GM18507 (cell line): ENCODE measurements at regions not wholly inside any gene's neighbourhood (a gene's known extent, or its start where the extent isn't known, plus 50 kb on each side); places are given as distances from the start of the nearest gene placed in this dataset.
"Not testable (repeated sequence)": the region's sequence is repeated elsewhere in the genome, so short reads cannot be mapped to it uniquely, and the experiment has no call there.

Source experiments
- DNase-seq: peaks from one replicate; pipeline ENCODE4 v3.0.0; 2011; ENCODE audit warnings: low read depth; ENCODE audit not compliant: insufficient read length; ENCODE audit errors: extremely low spot score
- FAIRE-seq: peaks from 2 replicates; lab custom pipeline; 2011; peaks lifted over from hg19 to GRCh38; lab: Jason Lieb, UNC

DNA sequence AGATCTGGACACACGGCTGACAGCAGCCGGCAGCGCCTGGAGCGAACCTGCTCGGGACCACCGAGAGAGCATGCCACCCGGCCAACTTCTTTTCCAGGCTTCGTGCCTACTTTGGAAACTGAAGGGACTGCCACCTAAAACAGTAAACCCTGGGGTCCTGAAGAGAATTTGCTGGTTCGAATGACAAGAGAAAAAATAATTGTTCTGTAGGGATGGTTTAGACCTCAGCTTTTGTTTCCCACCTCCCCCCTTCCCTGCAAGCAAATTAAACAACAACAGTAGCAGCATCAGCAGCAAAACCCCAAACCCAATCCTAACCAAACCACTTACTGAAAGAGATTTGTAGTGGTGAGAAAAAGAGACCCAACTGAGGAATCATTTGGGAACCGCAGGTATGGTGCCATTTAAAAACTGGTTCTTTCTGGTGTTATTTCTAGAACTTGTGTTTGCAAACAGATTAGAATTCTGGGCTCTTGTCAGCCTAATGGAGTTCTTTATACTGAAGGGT lies 105.6 kb downstream of the LEPR start:
- no peak for DNase-seq
- FAIRE-seq = no peak

DNA sequence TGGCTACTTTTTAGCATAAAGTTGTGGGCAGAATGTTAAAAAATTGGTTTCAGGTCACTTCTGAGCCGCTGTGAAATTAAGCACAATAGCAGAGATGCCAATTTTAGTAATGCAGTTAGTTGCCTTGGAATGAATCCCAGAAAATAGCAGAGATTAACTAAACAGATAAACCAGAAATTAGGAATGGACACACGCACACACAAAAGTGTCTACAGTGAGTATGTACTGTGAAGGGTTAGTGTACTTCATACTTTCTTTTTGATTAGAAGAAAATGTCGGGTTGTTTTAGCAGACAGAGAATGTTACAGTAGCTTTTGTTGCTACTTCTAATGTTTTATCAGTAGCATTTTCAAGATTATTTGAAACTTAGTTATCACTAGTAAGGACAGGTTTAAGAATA lies 106.7 kb downstream of the LEPR start:
- FAIRE-seq = no peak
- no peak for DNase-seq

DNA sequence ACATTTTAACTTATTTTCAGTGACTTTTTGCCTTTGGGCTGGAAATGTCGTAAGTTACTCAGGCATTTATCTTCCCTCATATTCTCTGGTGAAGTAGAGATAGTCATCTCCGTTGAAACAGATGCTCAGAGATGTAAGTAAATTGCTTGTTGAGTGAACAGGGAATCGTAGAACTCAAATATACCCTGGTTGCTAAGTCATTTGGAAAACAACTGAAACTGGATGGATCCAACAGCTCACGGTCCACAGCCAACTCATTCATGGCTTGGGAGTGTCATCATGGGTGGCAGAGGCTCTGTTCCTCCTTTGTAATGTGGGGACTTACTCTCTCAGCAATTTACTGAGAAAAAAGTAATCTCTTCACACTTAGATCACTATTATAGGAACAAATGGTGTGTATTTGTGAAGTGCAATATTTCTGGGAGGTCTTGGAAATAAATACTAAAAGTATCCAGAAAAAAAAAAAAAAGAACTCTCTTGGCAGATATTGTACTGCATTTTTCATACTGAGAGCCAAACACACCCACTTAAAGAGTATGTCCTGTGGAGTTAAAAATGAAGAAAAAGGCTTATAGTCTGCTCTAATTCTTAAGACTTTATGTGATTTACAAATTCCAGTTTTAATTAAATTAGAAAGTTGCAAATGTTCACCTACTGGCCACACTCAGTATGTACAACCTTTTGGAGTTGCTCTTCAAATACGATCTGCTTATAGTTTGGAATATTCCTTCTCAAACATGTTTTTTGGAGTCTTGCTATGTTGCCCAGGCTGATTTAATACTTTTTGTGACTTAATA lies 107.4 kb downstream of the LEPR start:
- DNase-seq (no peak), FAIRE-seq (no peak)

DNA sequence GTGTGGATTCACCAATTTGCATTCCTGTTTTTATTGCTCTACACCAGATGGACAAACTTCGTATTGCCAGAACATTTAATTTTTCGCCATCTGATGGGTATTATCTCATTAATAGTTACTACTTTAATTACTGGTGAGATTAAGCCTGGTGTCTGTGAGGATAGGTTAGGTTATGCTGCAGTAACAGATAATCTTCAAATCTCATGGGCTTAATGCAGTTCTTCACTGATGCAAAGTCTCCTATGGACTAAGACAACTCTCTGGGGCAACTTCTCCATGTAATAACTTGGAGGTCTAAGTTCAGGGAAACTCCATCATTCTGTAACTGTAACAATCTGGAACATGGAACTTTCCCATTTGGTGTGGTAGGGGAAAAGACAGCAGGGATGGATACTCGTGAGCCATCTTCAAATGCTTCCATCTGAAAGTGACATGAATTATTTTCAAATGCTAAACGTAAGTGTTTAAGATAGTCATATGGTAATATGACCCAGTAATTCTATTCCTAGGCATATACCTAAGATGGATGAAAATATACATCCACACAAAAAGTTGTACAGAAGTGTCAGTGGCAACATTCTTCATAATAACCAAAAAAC lies 111.6 kb downstream of the LEPR start:
- DNase-seq = no peak
- FAIRE-seq = no peak

DNA sequence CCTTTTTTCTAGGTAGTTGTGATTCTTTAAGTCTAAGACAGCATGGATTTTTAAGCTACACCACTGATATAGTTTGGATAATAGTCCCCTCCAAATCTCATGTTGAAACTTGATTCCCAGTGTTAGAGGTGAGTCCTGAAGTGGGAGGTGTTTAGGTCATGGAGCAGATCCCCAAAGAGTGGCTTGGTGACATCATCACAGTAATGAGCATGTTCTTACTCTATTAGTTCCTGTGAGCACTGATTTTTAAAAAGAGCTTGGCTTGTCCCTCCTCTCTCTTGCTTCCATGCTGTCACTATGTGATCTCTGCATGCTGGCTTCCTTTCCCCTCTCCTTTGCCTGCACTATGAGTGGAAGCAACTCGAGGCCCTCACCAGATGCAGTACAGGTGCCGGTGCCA lies 115.5 kb downstream of the LEPR start:
- no peak for DNase-seq
- no peak for FAIRE-seq

DNA sequence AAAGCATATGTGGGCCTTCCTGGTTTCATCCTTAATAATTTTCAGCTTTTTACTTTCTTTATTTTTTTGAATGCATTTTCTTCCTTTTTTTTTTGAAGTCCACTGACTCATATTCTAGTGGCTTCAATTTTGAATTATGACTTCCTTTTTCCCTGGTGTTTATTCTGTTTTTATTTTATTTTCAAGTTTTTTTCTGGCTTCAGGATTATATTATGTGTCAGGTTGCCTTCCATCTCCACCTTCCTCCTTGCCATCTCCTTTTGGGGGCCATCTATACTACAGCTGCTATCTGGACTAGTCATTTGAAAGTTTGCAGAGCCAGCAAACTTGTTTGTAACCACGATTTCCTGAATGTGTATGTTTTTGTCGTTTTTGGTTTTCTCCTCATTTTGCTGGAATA lies 117.6 kb downstream of the LEPR start:
- DNase-seq (no peak), FAIRE-seq (no peak)

DNA sequence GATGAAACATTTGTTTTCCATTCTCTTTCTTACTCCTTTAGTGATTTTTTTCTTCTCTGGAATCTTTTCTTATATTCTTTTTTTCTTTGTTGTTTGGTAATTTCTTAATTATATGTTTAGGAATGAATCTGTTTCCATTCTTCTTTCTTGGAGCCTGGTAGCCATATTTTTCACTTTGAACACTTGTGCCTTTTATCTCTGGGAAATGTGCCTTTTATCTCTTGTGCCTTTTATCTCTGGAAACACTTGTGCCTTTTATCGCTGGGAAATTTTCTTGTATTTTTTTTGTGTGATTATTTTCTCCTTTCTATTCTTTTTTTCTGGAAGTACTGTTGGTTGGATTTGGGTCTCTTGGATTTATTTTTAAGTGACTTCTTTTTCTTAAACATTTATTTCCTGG lies 118.2 kb downstream of the LEPR start:
- no peak for DNase-seq
- FAIRE-seq = no peak

DNA sequence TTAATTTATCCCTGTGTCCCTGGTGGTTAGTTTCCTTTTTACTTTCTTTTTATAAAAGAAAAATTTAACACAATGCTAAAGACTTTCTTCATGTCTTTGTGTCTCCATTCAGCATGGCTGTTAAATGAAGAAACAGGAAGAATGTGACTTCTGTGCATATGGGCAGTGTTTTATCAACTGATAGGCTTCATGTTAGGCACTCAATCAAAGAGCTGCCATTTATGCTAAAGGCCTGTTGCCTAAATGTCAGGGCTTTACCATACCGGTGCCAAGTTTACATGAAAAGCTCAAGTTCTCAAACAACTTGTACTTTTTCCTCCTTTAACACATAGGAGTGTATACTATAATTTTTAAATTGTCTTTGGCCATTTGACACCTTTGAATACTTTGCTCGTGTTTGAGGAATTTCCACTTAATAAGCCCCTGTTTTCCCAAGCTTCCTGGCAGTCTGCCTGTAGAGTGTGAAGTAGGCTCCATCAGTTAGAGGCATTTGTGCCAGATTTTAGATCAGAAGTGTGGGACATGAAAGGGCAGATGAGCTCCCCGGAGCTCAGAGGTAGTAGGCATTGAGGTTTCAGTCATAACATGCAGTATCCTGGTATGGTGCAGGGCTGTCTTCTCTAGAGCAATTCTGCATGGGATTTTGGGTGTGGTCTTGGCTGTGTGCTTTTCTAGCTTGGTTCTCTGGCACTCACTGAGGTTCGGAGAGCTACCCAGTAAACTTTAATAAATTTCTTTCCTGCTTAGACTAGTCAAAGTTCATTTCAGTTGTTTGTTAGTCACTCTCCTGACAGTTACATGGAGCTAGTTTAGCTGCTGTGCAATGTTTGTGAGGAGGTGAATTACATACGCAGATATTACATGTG lies 119.0 kb downstream of the LEPR start:
- no peak for DNase-seq

DNA sequence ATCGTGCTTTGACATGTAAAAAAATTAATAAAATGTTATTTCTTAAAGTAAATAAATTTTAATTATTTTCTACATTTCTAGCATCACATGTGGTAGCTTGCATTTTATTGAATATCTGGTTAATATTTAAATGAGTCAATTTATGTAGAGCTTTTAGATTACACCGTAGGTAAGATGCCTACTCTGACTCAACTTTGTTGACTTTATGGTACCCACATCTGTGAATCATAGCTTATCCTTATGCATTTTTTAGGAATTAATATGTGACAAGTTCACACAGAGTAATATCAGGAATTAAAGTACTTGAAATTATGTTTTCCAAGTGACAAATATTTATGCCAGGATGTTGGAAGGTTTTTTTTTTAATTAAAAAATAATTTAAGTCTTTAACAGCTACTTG lies 120.7 kb downstream of the LEPR start:
- DNase-seq = no peak
- FAIRE-seq = no peak

More for the DNA sequence above, 119.0 kb downstream of the LEPR start:
- FAIRE-seq = no peak

DNA sequence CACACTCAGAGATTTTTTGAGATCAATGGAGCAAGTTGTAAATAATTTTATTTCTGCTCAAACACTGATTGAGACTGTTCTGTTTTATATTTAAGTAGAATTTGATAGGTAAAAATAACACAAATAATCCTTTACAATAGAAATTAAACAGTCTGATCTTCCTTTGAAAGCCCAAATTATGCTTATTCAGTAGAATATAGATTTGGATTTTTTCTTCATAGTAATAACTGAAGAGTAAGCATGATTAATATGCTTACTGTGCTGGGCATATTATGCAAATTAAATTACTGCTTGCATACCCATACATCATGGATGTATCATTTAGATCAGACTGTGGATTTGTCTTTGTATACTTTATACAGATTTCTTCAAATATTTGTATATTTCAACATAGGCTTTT lies 121.4 kb downstream of the LEPR start:
- DNase-seq (no peak), FAIRE-seq (no peak)

DNA sequence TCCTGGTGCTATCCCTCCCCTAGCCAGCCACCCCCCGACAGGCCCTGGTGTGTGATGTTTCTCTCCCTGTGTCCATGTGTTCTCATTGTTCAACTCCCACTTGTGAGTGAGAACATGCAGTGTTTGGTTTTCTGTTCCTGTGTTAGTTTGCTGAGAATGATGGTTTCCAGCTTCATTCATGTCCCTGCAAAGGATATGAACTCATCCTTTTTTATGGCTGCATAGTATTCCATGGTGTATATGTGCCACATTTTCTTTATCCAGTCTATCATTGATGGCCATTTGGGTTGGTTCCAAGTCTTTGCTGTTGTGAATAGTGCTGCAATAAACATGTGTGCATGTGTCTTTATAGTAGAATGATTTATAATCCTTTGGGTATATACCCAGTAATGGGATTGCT lies 122.1 kb downstream of the LEPR start:
- FAIRE-seq, DNase-seq: not testable (repeated sequence)

DNA sequence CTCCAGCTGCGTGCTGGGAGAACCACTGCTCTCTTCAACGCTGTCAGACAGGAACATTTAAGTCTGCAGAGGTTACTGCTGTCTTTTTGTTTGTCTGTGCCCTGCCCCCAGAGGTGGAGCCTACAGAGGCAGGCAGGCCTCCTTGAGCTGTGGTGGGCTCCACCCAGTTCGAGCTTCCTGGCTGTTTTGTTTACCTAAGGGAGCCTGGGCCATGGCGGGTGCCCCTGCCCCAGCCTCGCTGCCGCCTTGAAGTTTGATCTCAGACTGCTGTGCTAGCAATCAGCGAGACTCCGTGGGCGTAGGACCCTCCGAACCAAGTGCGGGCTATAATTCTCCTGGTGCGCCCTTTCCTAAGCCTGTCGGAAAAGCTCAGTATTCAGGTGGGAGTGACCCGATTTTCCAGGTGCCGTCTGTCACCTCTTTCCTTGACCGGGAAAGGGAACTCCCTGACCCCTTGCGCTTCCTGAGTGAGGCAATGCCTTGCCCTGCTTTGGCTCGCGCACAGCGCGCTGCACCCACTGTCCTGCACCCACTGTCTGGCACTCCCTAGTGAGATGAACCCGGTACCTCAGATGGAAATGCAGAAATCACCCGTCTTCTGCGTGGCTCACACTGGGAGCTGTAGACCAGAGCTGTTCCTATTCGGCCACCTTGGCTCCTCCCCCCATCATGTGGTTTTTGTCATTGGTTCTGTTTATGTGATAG lies 130.0 kb downstream of the LEPR start:
- FAIRE-seq, DNase-seq: not testable (repeated sequence)

DNA sequence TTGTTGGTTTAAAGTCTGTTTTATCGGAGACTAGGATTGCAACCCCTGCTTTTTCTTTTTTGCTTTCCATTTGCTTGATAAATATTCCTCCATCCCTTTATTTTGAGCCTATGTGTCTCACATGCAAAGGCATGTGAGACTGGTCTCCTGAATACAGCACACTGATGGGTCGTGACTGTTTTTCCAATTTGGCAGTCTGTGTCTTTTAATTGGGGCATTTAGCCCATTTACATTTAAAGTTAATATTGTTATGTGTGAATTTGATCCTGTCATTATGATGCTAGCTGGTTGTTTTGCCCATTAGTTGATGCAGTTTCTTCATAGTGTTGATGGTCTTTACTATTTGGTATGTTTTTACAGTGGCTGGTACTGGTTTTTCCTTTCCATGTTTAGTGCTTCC lies 132.0 kb downstream of the LEPR start:
- DNase-seq, FAIRE-seq: not testable (repeated sequence)

DNA sequence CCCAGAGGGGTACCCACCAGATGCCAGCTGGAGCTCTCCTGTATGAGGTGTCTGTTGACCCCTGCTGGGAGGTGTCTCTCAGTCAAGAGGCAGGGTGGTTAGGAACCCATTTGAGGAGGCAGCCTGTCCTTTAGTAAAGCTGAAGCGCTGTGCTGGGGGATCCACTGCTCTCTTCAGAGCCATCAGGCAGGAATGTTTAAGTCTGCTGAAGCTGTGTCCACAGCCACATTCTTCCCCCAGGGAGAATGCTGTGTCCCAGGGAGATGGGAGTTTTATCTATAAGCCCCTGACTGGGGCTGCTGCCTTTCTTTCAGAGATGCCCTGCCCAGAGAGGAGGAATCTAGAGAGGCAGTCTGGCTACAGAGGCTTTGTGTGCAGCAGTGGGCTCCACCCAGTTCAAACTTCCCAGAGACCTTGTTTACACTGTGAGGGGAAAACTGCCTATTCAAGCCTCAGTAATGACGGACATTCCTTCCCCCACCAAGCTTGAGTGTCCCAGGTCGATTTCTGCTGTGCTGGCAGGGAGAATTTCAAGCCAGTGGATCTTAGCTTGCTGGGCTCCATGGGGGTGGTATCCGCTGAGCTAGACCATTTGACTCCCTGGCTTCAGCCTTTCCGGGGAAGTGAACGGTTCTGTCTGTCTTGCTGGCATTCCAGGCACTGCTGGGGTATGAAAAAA lies 133.8 kb downstream of the LEPR start:
- DNase-seq, FAIRE-seq: not testable (repeated sequence)

DNA sequence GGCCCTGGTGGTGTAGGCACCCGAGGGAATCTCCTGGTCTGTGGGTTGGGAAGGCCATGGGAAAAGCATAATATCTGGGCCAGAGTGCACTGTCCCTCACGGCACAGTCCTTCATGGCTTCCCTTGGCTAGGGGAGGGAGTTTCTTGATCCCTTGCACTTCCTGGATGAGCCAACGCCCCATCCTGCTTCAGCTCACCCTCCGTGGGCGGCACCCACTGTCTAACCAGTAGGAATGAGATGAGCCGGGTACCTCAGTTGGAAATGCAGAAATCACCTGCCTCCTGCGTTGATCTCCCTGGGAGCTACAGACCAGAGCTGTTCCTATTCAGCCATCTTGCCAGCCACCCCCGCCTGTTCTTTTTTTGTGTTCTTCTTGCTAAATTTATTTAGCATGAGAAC lies 134.4 kb downstream of the LEPR start:
- DNase-seq = no peak
- FAIRE-seq = no peak

DNA sequence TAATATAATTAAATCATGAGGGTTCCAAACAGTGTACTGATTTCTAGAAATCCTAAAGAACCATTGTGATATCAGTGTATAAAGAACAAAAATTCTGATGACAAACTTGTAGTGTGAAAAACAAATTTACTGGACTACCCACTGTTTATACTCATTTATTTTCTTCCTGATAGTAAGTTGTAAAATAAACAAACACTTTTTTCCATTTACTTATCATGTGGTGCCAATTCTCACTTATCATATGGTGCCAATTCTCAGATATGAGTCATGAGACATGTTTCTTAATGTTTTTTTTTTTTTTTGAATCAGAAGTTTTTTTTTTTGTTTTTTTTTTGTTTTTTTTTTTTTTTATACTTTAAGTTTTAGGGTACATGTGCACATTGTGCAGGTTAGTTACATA lies 137.7 kb downstream of the LEPR start:
- DNase-seq = no peak
- FAIRE-seq = no peak

DNA sequence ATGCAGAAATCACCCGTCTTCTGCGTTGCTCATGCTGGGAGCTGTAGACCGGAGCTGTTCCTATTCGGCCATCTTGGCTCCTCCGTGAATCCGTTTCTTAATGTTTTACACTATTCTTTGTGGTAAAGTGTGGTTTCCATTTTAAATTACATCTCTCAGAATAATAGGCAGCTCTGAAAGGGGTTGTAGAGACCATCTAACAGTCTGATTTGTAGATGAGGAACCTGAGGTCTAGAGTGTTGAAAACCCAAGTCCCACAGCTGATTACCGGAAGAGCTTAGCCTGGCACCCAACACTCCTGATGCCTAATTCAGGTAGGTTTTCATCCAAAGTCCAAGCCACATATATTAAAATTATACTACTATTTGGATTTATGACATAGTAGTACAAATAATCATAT lies 144.0 kb downstream of the LEPR start:
- DNase-seq (no peak), FAIRE-seq (no peak)

DNA sequence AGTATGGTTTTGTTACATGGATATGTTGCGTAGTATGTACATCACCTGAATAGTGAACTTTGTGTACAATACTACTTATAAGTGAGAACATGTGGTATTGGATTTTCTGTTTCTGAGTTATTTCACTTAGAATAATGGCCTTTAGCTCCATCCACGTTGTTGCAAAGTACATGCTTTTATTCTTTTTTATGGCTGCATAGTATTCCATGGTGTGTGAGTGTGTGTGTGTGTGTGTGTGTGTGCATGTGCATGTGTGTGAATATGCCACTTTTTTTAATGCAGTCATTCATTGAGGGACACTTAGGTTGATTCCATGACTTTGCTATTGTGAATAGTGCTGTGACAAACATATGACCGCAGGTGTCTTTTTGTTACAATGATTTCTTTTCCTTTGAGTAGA lies 147.8 kb downstream of the LEPR start:
- FAIRE-seq = no peak
- no peak for DNase-seq
